Suprapubic skin (tissue), 4 donors: ENCODE measurements at regions not wholly inside any gene's neighbourhood (a gene's known extent, or its start where the extent isn't known, plus 50 kb on each side); places are given as distances from the start of the nearest gene placed in this dataset.

ENCODE experiments used
- CTCF ChIP-seq, 2 donors: fragments of 200-600 bp in 1 of 2; fragments of 450-650 bp in 1 of 2; sonication (generic) in 1 of 2; IDR thresholded peaks; one replicate each; pipeline ENCODE4 v1.5.1; 2016 to 2019; ENCODE audit warnings: antibody characterized with exemption in 2 of 2, mild to moderate bottlenecking in 1 of 2, moderate library complexity in 1 of 2
- EP300 ChIP-seq: sonication (generic); formaldehyde crosslinking; IDR thresholded peaks from one replicate; pipeline ENCODE4 v1.6.1; 2017; ENCODE audit warnings: antibody characterized with exemption
- POLR2A ChIP-seq, 2 donors: fragments of 450-650 bp; IDR thresholded peaks; one replicate each; pipeline ENCODE4 v1.6.1; 2017; ENCODE audit warnings: antibody characterized with exemption in 2 of 2, mild to moderate bottlenecking in 2 of 2, moderate library complexity in 2 of 2
- POLR2AphosphoS5 ChIP-seq, 3 donors: sonication (generic); formaldehyde crosslinking; IDR thresholded peaks; one replicate each; pipeline ENCODE4 v1.6.1; 2017; ENCODE audit warnings: antibody characterized with exemption in 3 of 3

DNA sequence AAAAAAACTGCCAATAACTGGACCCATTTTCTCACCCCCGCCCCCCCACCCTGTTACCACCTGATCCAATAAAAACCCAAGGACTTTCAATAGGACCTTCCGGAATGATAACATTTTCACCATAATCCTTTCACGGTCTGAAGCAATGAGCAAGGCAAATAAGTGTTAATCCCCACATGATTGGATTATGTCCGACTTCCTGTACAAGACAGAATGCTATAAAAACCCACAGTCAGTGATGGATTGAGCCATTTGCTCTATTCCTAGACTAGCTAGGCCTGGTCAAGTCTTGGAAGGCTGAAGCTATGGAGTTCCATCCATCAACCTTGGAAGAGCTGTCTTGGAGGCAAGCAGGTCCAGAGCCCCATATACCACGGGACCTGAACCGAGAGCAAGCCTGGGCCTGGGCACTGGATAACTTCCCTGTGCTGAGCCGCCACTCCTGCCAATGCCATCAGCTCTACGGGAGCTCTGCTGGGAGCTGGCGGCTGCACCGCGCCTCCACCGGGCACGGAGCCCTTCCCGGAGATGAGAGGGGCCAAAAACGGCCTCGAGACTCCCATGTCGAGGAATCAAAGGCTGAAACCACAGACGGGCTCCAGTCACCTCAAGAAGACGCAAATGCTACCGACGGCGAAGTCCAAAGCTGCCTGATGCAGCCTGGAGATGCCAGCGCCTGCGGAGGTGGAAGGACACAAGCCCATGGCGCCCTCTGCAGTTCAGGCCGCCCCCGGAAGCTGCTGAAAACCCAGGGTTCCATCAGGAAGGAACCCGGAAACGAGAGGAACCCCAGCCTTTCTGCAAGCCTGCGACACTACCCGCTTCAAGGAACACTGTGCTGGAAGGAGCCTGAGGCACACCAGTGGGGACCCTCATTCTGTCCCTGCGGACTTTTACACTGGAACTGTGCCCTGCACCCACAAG lies 69.2 kb downstream of the ANXA2R start:
- no peak for TF ChIP-seq CTCF (IDR thresholded peaks at IDR 0.05)
- TF ChIP-seq POLR2A (IDR thresholded peaks at IDR 0.05): no peak
- no peak for TF ChIP-seq EP300
- no peak for TF ChIP-seq POLR2AphosphoS5 (IDR thresholded peaks at IDR 0.05)
